Lung (tissue), 11 donors: ENCODE measurements at regions not wholly inside any gene's neighbourhood (a gene's known extent, or its start where the extent isn't known, plus 50 kb on each side); places are given as distances from the start of the nearest gene placed in this dataset.

ENCODE experiments used
- ATAC-seq: fragments of 200-7000 bp; cut with Tn5 transposase; one replicate; pipeline ENCODE4 v1.9.1; 2020; ENCODE audit warnings: moderate number of reproducible peaks; ENCODE audit not compliant: insufficient read depth, low FRiP score
- DNase-seq, 3 donors: peaks; one replicate each; pipeline ENCODE4 v3.0.0-alpha.2; 2013 to 2017
- H3K27ac ChIP-seq, 2 donors: one replicate each; pipeline ENCODE4 v1.5.1; 2013; ENCODE audit warnings: mild to moderate bottlenecking in 2 of 2, moderate library complexity in 2 of 2, control low read depth in 1 of 2, inconsistent platforms in 1 of 2, low read depth in 1 of 2, low read length in 1 of 2
- H3K27me3 ChIP-seq, 3 donors: one replicate each; pipeline ENCODE4 v1.5.1; 2013; ENCODE audit warnings: low read length in 2 of 3; ENCODE audit not compliant: control insufficient read depth in 3 of 3, insufficient read depth in 3 of 3
- H3K36me3 ChIP-seq, 4 donors: one replicate each; pipeline ENCODE4 v1.5.1; 2013; ENCODE audit warnings: low read length in 4 of 4, mild to moderate bottlenecking in 1 of 4, moderate library complexity in 1 of 4; ENCODE audit not compliant: control insufficient read depth in 4 of 4, insufficient read depth in 4 of 4
- H3K4me1 ChIP-seq, 5 donors: one replicate each; pipeline ENCODE4 v1.5.1; 2013; ENCODE audit warnings: low read length in 5 of 5, mild to moderate bottlenecking in 2 of 5, moderate library complexity in 1 of 5; ENCODE audit not compliant: control insufficient read depth in 5 of 5, insufficient read depth in 5 of 5
- H3K4me3 ChIP-seq: one replicate; pipeline ENCODE4 v1.5.1; 2013; ENCODE audit warnings: mild to moderate bottlenecking, control low read depth, moderate library complexity
- H3K9ac ChIP-seq, 2 donors: one replicate each; pipeline ENCODE4 v1.5.1; 2013; ENCODE audit warnings: low read length in 2 of 2, control low read depth in 1 of 2; ENCODE audit not compliant: insufficient read depth in 1 of 2
- H3K9me3 ChIP-seq, 4 donors: one replicate each; pipeline ENCODE4 v1.5.1; 2013; ENCODE audit warnings: low read length in 3 of 4, mild to moderate bottlenecking in 1 of 4, moderate library complexity in 1 of 4; ENCODE audit not compliant: control insufficient read depth in 4 of 4, insufficient read depth in 3 of 4
- WGBS, 2 donors: extraction: QIAGEN DNeasy Blood & Tissue Kit; methylation state at CpG; one replicate each; pipeline ENCODE4 v1.1.7; 2013; 5-methylcytosine and 5-hydroxymethylcytosine counted together
- TF ChIP-seq, protein P1 (sequence below): IDR thresholded peaks from 2 replicates; pipeline ENCODE4 v1.5.1; 2012; ENCODE audit warnings: mild to moderate bottlenecking; ENCODE audit errors: control extremely low read depth, extremely low read depth
- donor health status: control.
- donor health status: control.
- donor health status: Bipolar disorder and iron deficiency.
- donor health status: healthy.
- donor health status: DM: yes; HTN: yes; CAD: no.

DNA sequence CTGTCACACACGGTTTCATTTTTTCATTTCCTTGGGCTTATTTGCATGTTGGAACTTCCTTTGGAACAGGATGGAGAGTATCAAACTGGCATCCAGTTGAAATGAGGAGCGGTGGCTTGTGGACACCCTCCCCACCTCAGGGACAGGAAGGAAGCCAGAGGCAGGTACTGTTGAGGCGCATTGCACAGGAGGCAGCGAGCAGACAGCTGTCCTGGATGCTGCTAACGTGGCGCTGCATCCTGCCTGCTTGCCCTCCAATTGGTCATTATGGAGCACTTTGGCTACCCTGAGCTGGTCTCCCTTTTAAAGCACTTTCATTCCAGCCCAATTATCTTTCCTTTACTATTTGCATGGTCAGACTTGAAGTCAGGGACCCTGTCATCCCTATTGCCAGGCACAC lies 80.7 kb upstream of the ITGA4 start:
- TF ChIP-seq, protein P1, sequence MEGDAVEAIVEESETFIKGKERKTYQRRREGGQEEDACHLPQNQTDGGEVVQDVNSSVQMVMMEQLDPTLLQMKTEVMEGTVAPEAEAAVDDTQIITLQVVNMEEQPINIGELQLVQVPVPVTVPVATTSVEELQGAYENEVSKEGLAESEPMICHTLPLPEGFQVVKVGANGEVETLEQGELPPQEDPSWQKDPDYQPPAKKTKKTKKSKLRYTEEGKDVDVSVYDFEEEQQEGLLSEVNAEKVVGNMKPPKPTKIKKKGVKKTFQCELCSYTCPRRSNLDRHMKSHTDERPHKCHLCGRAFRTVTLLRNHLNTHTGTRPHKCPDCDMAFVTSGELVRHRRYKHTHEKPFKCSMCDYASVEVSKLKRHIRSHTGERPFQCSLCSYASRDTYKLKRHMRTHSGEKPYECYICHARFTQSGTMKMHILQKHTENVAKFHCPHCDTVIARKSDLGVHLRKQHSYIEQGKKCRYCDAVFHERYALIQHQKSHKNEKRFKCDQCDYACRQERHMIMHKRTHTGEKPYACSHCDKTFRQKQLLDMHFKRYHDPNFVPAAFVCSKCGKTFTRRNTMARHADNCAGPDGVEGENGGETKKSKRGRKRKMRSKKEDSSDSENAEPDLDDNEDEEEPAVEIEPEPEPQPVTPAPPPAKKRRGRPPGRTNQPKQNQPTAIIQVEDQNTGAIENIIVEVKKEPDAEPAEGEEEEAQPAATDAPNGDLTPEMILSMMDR: no peak
- no peak for DNase-seq

DNA sequence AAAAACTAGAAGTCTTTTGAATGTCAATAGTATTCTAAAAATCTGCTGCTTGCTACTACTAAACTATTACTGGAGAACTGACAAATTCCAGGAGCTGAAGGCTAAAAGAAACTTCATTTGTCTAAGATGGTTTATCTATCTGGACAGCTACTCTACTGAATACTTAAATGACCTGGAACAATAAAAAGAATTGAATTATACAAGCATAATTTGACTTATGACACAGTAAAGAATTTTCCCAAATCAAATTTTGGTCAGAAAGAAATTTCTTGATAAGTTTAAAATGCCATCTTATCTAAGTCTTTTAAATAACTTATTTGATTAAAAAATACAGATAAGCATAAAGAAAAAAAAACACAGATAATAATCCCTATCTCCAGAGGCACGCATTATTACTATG lies 80.2 kb upstream of the ITGA4 start:
- ATAC-seq: no peak
- 94% methylated on average over 1 of the region's 1 CpG for WGBS, 2 donors
- Histone ChIP-seq H3K4me1 (peaks cover 0 to 5% (median 0%) of the 10 kb centered on the region in 5 donors), H3K27ac (no peak overlapping the region), H3K4me3 (no peak overlapping the region), H3K36me3 (no peaks in the 10 kb centered on the region), H3K27me3 (no peaks in the 10 kb centered on the region), H3K9me3 (no peaks in the 10 kb centered on the region), H3K9ac (no peak overlapping the region)
- DNase-seq: no peak
- TF ChIP-seq, protein P1: no peak

More for the DNA sequence above, 80.7 kb upstream of the ITGA4 start:
- no peaks in the 10 kb centered on the region for H3K36me3 ChIP-seq
- ATAC-seq: no peak
- no peak overlapping the region for H3K4me3 ChIP-seq
- no peak overlapping the region for H3K9ac ChIP-seq
- no peaks in the 10 kb centered on the region for H3K27me3 ChIP-seq
- H3K9me3 ChIP-seq: no peaks in the 10 kb centered on the region
- peaks cover 0 to 9% (median 0%) of the 10 kb centered on the region in 5 donors for H3K4me1 ChIP-seq
- H3K27ac ChIP-seq: no peak overlapping the region
- 51 to 73% methylated on average over 6 of the region's 6 CpGs for whole genome bisulfite sequencing, 2 donors

DNA sequence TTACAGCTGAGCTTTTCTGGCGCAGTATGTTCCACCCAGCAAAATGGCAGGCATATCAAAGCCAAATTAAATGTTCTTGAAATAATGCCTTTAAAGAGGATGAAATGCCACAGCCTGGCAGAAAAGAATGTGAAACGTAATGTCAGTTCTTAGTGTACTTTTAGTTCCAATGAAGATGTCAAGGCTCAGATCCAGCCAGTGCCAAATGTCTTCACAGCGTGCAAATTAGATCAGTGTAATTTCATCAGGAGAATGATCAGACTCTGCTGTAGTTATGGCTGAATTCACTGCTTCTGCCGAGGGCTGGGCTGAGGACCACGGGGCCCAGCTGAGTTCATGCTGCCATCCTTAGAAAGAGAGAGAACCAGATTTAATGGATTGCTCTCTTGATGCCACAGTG lies 78.7 kb upstream of the ITGA4 start:
- DNase-seq: no peak
- ATAC-seq: no peak
- Histone ChIP-seq H3K36me3 (no peaks in the 10 kb centered on the region), H3K27ac (no peak overlapping the region), H3K4me3 (no peak overlapping the region), H3K4me1 (peaks cover 0 to 4% (median 0%) of the 10 kb centered on the region in 5 donors), H3K9me3 (peaks cover 0 to 2% (median 0%) of the 10 kb centered on the region in 4 donors), H3K27me3 (no peaks in the 10 kb centered on the region), H3K9ac (no peak overlapping the region)
- 84 to 95% methylated on average over 5 of the region's 5 CpGs for WGBS, 2 donors
- TF ChIP-seq, protein P1: no peak

DNA sequence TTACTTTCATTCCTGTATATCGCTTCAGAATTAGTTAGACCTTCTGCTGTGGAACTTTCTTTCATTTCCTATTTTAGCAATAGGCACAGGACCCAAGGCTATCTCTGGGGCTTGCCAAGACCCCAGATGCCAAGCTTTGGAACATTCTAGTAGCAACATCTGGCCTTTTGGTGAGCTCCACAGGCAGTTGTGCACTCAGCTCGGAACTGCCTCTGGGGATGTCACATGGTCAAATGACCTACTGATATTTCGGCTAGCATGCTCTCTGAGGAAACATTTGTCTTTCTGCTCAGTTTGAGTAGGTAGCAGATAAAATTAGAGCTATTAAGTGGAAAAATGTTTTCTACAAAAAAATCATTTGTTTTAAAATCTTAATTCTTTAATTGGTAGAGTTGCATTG lies 76.6 kb upstream of the ITGA4 start:
- Histone ChIP-seq H3K36me3 (no peaks in the 10 kb centered on the region), H3K9ac (no peak overlapping the region), H3K27me3 (no peaks in the 10 kb centered on the region), H3K9me3 (peaks cover 0 to 2% (median 0%) of the 10 kb centered on the region in 4 donors), H3K27ac (no peak overlapping the region), H3K4me3 (no peak overlapping the region), H3K4me1 (peaks cover 0 to 4% (median 0%) of the 10 kb centered on the region in 5 donors)
- DNase-seq: no peak
- ATAC-seq: no peak
- TF ChIP-seq, protein P1: no peak
- 81 to 89% methylated on average over 3 of the region's 3 CpGs for WGBS, 2 donors
